GM13976 (cell line): ENCODE measurements at regions not wholly inside any gene's neighbourhood (a gene's known extent, or its start where the extent isn't known, plus 50 kb on each side); places are given as distances from the start of the nearest gene placed in this dataset.

Source experiments
- DNase-seq: peaks from one replicate; pipeline ENCODE4 v3.0.0; 2012; ENCODE audit warnings: low spot score
- CTCF ChIP-seq: IDR thresholded peaks from 2 replicates; pipeline ENCODE4 v1.5.1; 2012; ENCODE audit warnings: borderline replicate concordance, mild to moderate bottlenecking; ENCODE audit not compliant: insufficient read depth; ENCODE audit errors: extremely low read depth, missing control alignments, control extremely low read depth
- in situ Hi-C: fragments of 300-500 bp; cut with MboI; formaldehyde crosslinking; loops from one replicate; pipeline ENCODE4 v1.12.0; 2022; ENCODE audit warnings: low sequenced_read_pairs, mixed read lengths, inconsistent platforms; ENCODE audit not compliant: unreplicated experiment

GRCh38 chr11:19404787-19405186, 164.0 kb upstream of the E2F8 start:
- no peak for TF ChIP-seq CTCF
- in situ Hi-C loops, result no loop called here
- no peak for DNase-seq

GRCh38 chr11:19403196-19403895, 162.6 kb upstream of the E2F8 start:
- TF ChIP-seq CTCF, result no peak
- no peak for DNase-seq
- in situ Hi-C loops, result no loop called here

GRCh38 chr11:19400296-19400695, 159.6 kb upstream of the E2F8 start:
- no peak for DNase-seq
- TF ChIP-seq CTCF, result no peak
- in situ Hi-C loops, result no loop called here

GRCh38 chr11:19398772-19399527, 158.2 kb upstream of the E2F8 start:
- no peak for DNase-seq
- TF ChIP-seq CTCF, result no peak
- in situ Hi-C loops, result no loop called here

GRCh38 chr11:19398273-19398672, 157.5 kb upstream of the E2F8 start:
- in situ Hi-C loops, result no loop called here
- DNase-seq, result no peak
- TF ChIP-seq CTCF, result no peak

- TF ChIP-seq CTCF, result no peak
- in situ Hi-C loops, result no loop called here
- DNase-seq, result no peak
Observed at GRCh38 chr11:19395050-19395449, 154.3 kb upstream of the E2F8 start.
